ENCODE measurements at regions not wholly inside any gene's neighbourhood (a gene's known extent, or its start where the extent isn't known, plus 50 kb on each side); places are given as distances from the start of the nearest gene placed in this dataset.

- no peak overlapping the region for H3K4me3 ChIP-seq (ENCODE audit: low read depth, low read length)
- TF ChIP-seq CTCF (IDR thresholded peaks at IDR 0.05; ENCODE audit: low read depth, low read length) = no peak
- in situ Hi-C loops (cut with HindIII; ENCODE audit: low sequenced_read_pairs) = no loop called here
- no peak for DNase-seq (ENCODE audit: low read depth, low spot score)
These were observed 54.3 kb upstream of the BZW1 start for GRCh38 chr2:200757399-200757798.

GRCh38 chr2:200758341-200758740 is 53.4 kb upstream of the BZW1 start:
- no peak overlapping the region for H3K4me3 ChIP-seq (ENCODE audit: low read depth, low read length)
- no peak for DNase-seq (ENCODE audit: low read depth, low spot score)
- in situ Hi-C loops (cut with HindIII; ENCODE audit: low sequenced_read_pairs) = no loop called here
- TF ChIP-seq CTCF (IDR thresholded peaks at IDR 0.05; ENCODE audit: low read depth, low read length) = no peak

- H3K4me3 ChIP-seq (ENCODE audit: low read depth, low read length) = no peak overlapping the region
- in situ Hi-C loops (cut with HindIII; ENCODE audit: low sequenced_read_pairs) = no loop called here
- DNase-seq (ENCODE audit: low read depth, low spot score) = peak; percentile 62
- no peak for TF ChIP-seq CTCF (IDR thresholded peaks at IDR 0.05; ENCODE audit: low read depth, low read length)
These were observed 50.4 kb upstream of the BZW1 start for GRCh38 chr2:200761266-200761665.

Measured in astrocyte of the spinal cord (primary cell).